CD14-positive monocyte (primary cell): ENCODE measurements at regions not wholly inside any gene's neighbourhood (a gene's known extent, or its start where the extent isn't known, plus 50 kb on each side); places are given as distances from the start of the nearest gene placed in this dataset.

ENCODE experiments used
- DNase-seq, 3 donors: peaks; one replicate each; pipeline ENCODE4 v3.0.0-alpha.2; 2011 to 2022
- H2AFZ ChIP-seq: 2 replicates; pipeline ENCODE4 v1.6.0; 2012; ENCODE audit warnings: mild to moderate bottlenecking, low read depth, low read length, inconsistent platforms; ENCODE audit not compliant: insufficient read depth, poor library complexity, severe bottlenecking
- H3K27ac ChIP-seq, 2 donors: 1 replicate in 1 of 2; 2 replicates in 1 of 2; pipeline ENCODE4 v1.5.1; 2012 to 2013; ENCODE audit warnings: low read length in 2 of 2, control low read depth in 1 of 2, inconsistent platforms in 1 of 2, low read depth in 1 of 2, mild to moderate bottlenecking in 1 of 2
- H3K27me3 ChIP-seq, 2 donors: one replicate each; pipeline versions ENCODE4 v1.6.0 to v1.6.1; 2011 to 2013; ENCODE audit warnings: low read length in 2 of 2; ENCODE audit not compliant: control insufficient read depth in 2 of 2, insufficient read depth in 2 of 2
- H3K36me3 ChIP-seq, 2 donors: replicated peaks in 1 of 2; 1 replicate in 1 of 2; 2 replicates in 1 of 2; pipeline versions ENCODE4 v1.5.1 to v1.6.1; 2012 to 2013; ENCODE audit warnings: low read length in 2 of 2, control low read depth in 1 of 2, inconsistent platforms in 1 of 2, mild to moderate bottlenecking in 1 of 2; ENCODE audit not compliant: insufficient read depth in 2 of 2, control insufficient read depth in 1 of 2
- H3K4me1 ChIP-seq, 2 donors: 1 replicate in 1 of 2; 2 replicates in 1 of 2; pipeline versions ENCODE4 v1.5.1 to v1.6.1; 2012 to 2013; ENCODE audit warnings: low read length in 2 of 2, control low read depth in 1 of 2, inconsistent platforms in 1 of 2, mild to moderate bottlenecking in 1 of 2, moderate library complexity in 1 of 2; ENCODE audit not compliant: insufficient read depth in 2 of 2, control insufficient read depth in 1 of 2
- H3K4me2 ChIP-seq: replicated peaks from 2 replicates; pipeline ENCODE3; 2012; ENCODE audit warnings: low read length, moderate library complexity, mild to moderate bottlenecking; ENCODE audit not compliant: poor library complexity, severe bottlenecking; ENCODE audit errors: extremely low read depth
- H3K4me3 ChIP-seq, 3 experiments: fragments of 200-600 bp in 1 of 3; sonication (generic) in 1 of 3; replicated peaks in 1 of 3; 1 replicate in 2 of 3; 2 replicates in 1 of 3; pipeline ENCODE4 v1.5.1; 2011 to 2013; ENCODE audit warnings: low read length in 3 of 3, mild to moderate bottlenecking in 3 of 3, control low read depth in 2 of 3, low read depth in 2 of 3, inconsistent platforms in 1 of 3, moderate library complexity in 1 of 3
- H3K79me2 ChIP-seq: 2 replicates; pipeline ENCODE4 v1.6.0; 2012; ENCODE audit warnings: mild to moderate bottlenecking, control low read depth, inconsistent platforms, low read length, moderate library complexity; ENCODE audit not compliant: insufficient read depth
- H3K9ac ChIP-seq: 2 replicates; pipeline ENCODE4 v1.6.0; 2017; ENCODE audit warnings: low read length, mild to moderate bottlenecking; ENCODE audit not compliant: insufficient read depth, poor library complexity, severe bottlenecking
- H3K9me3 ChIP-seq, 2 donors: replicated peaks in 1 of 2; 1 replicate in 1 of 2; 2 replicates in 1 of 2; pipeline versions ENCODE4 v1.5.1 to v1.6.1; 2012 to 2013; ENCODE audit warnings: low read length in 2 of 2, control low read depth in 1 of 2; ENCODE audit not compliant: control insufficient read depth in 1 of 2, insufficient read depth in 1 of 2
- H4K20me1 ChIP-seq: 2 replicates; pipeline ENCODE4 v1.6.0; 2012; ENCODE audit warnings: mild to moderate bottlenecking, low read length, control low read depth, moderate library complexity; ENCODE audit not compliant: insufficient read depth
- H3K27ac Mint-ChIP-seq, 7 donors: one replicate each; pipeline ENCODE4 v1.8.0; 2020; ENCODE audit warnings: mild to moderate bottlenecking in 7 of 7, mixed read lengths in 7 of 7, moderate library complexity in 6 of 7, inconsistent platforms in 2 of 7
- H3K27me3 Mint-ChIP-seq, 3 donors: one replicate each; pipeline ENCODE4 v1.8.0; 2021 to 2022; ENCODE audit warnings: low read depth in 3 of 3, mild to moderate bottlenecking in 3 of 3, mixed read lengths in 3 of 3, moderate library complexity in 3 of 3, inconsistent platforms in 1 of 3
- H3K36me3 Mint-ChIP-seq, 2 donors: one replicate each; pipeline ENCODE4 v1.8.0; 2020; ENCODE audit warnings: mixed read lengths in 2 of 2, inconsistent platforms in 1 of 2, mild to moderate bottlenecking in 1 of 2
- H3K4me1 Mint-ChIP-seq: one replicate; pipeline ENCODE4 v1.8.0; 2020; ENCODE audit warnings: mild to moderate bottlenecking, mixed read lengths
- H3K4me3 Mint-ChIP-seq, 2 donors: one replicate each; pipeline ENCODE4 v1.8.0; 2020; ENCODE audit warnings: mild to moderate bottlenecking in 2 of 2, mixed read lengths in 2 of 2, moderate library complexity in 1 of 2
- H3K9me3 Mint-ChIP-seq, 7 donors: one replicate each; pipeline ENCODE4 v1.8.0; 2020 to 2022; ENCODE audit warnings: mixed read lengths in 7 of 7, mild to moderate bottlenecking in 6 of 7, moderate library complexity in 6 of 7, inconsistent platforms in 2 of 7
- CTCF ChIP-seq: fragments of 200-600 bp; IDR thresholded peaks from one replicate; pipeline ENCODE4 v1.8.0; 2022; ENCODE audit warnings: antibody characterized with exemption, mild to moderate bottlenecking
- WGBS: methylation state at CpG from one replicate; pipeline ENCODE4 v1.1.5; 2013; ENCODE audit warnings: missing lambda C conversion rate; ENCODE audit not compliant: insufficient coverage; 5-methylcytosine and 5-hydroxymethylcytosine counted together
- intact Hi-C, 2 donors: fragments of 100-400 bp; cut with micrococcal nuclease; formaldehyde crosslinking; loops; one replicate each; pipeline versions ENCODE4 v1.15.0 to v1.15.1; 2023

DNA sequence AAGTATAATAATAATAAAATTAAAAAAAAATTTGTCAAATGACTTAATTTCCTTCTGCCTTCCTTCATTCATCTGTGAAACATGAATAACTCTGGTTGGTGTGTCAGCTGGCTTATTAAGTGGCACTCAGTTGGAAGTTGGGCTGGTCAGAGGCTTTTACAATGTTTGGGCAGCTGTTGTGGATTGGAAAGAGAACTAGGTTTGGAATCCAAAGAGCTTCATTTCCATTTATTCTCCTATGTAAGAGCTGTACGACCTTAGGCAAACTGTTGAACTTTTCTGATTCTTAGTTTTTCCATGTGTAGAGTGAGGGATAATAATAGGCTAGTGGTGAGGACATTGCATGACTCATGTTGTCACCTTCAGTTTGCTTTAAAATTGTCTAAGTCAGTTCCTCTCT, 606.7 kb downstream of the PDCD6IP start:
- no peaks in the 10 kb centered on the region for H4K20me1 ChIP-seq
- no peaks in the 10 kb centered on the region for H3K4me1 Mint-ChIP-seq
- peaks cover 0 to 10% (median 3%) of the 10 kb centered on the region in 7 donors for H3K9me3 Mint-ChIP-seq
- H3K27me3 ChIP-seq, result no peaks in the 10 kb centered on the region
- no peak overlapping the region for H3K27ac Mint-ChIP-seq
- no peaks in the 10 kb centered on the region for H3K4me1 ChIP-seq
- H3K36me3 Mint-ChIP-seq, result no peaks in the 10 kb centered on the region
- no peak overlapping the region for H3K9ac ChIP-seq
- H3K9me3 ChIP-seq, result no peaks in the 10 kb centered on the region
- no peak overlapping the region for H3K27ac ChIP-seq
- no peak for TF ChIP-seq CTCF
- no peak for DNase-seq
- H3K4me3 Mint-ChIP-seq, result no peak overlapping the region
- H3K79me2 ChIP-seq, result no peaks in the 10 kb centered on the region
- peaks cover 0 to 4% (median 1%) of the 10 kb centered on the region in 3 donors for H3K27me3 Mint-ChIP-seq
- WGBS, result no CpG with 5 or more reads among the region's 1 CpG
- no peak overlapping the region for H3K4me2 ChIP-seq
- H2AFZ ChIP-seq, result no peak overlapping the region
- H3K4me3 ChIP-seq, result no peak overlapping the region
- intact Hi-C loops, result no loop called here
- no peaks in the 10 kb centered on the region for H3K36me3 ChIP-seq

DNA sequence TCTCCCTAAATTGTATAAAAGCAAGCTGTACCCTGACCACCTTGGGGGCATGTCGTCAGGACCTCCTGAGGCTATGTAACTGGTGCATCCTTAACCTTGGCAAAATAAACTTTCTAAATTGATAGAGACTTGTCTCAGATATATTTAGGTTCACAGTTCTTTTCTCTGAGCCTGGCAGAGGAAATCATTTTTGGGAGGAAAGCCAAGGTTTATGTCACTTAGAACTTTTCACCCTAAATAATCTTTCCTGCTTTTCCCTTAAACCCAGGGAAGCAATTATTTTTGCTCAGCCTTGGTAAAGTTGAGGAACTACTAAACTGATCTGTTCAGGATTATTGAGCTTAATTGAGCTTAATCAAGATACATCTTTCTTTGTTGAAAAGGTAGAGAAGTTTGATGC, 608.9 kb downstream of the PDCD6IP start:
- no peak overlapping the region for H3K27ac ChIP-seq
- no peak overlapping the region for H2AFZ ChIP-seq
- no peaks in the 10 kb centered on the region for H3K79me2 ChIP-seq
- Mint-ChIP-seq H3K9me3 (no peaks in the 10 kb centered on the region), H3K27me3 (peaks cover 0 to 3% (median 2%) of the 10 kb centered on the region in 3 donors), H3K4me3 (no peak overlapping the region), H3K4me1 (no peaks in the 10 kb centered on the region), H3K27ac (no peak overlapping the region), H3K36me3 (no peaks in the 10 kb centered on the region)
- intact Hi-C loops, result no loop called here
- no peaks in the 10 kb centered on the region for H3K4me1 ChIP-seq
- no peaks in the 10 kb centered on the region for H3K27me3 ChIP-seq
- no peak overlapping the region for H3K4me3 ChIP-seq
- no CpG with 5 or more reads among the region's 1 CpG for WGBS
- no peak overlapping the region for H3K9ac ChIP-seq
- TF ChIP-seq CTCF, result no peak
- no peaks in the 10 kb centered on the region for H3K9me3 ChIP-seq
- no peaks in the 10 kb centered on the region for H4K20me1 ChIP-seq
- DNase-seq, result no peak
- no peaks in the 10 kb centered on the region for H3K36me3 ChIP-seq
- no peak overlapping the region for H3K4me2 ChIP-seq
